B cell (primary cell): ENCODE measurements at regions not wholly inside any gene's neighbourhood (a gene's known extent, or its start where the extent isn't known, plus 50 kb on each side); places are given as distances from the start of the nearest gene placed in this dataset.

Experiments
- EZH2 ChIP-seq: IDR thresholded peaks from 2 replicates; pipeline ENCODE4 v1.6.1; 2012; ENCODE audit warnings: borderline replicate concordance, low read depth, mild to moderate bottlenecking, moderate library complexity, low read length; ENCODE audit not compliant: insufficient read depth, poor library complexity, severe bottlenecking
- TF ChIP-seq, protein P1 (sequence below): fragments of 200-600 bp; IDR thresholded peaks from one replicate; pipeline ENCODE4 v1.8.0; 2022; ENCODE audit warnings: antibody characterized with exemption, mild to moderate bottlenecking

DNA sequence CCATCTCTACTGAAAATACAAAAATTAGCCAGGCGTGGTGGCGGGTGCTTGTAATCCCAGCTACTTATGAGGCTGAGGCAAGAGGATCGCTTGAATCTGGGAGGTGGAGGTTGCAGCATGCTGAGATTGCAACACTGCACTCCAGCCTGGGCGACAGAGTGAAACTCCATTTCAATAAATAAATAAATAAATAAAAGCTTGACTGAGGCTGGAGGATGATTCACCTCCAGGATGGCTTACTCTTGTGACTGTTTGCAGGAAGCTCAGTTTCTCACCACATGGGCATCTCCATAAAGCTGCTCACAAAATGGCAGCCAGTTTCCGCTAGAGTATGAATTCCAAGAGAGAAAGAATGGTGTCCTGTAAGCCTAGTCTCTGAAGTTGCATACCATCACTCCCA lies 191.7 kb upstream of the EDNRA start:
- TF ChIP-seq, protein P1, sequence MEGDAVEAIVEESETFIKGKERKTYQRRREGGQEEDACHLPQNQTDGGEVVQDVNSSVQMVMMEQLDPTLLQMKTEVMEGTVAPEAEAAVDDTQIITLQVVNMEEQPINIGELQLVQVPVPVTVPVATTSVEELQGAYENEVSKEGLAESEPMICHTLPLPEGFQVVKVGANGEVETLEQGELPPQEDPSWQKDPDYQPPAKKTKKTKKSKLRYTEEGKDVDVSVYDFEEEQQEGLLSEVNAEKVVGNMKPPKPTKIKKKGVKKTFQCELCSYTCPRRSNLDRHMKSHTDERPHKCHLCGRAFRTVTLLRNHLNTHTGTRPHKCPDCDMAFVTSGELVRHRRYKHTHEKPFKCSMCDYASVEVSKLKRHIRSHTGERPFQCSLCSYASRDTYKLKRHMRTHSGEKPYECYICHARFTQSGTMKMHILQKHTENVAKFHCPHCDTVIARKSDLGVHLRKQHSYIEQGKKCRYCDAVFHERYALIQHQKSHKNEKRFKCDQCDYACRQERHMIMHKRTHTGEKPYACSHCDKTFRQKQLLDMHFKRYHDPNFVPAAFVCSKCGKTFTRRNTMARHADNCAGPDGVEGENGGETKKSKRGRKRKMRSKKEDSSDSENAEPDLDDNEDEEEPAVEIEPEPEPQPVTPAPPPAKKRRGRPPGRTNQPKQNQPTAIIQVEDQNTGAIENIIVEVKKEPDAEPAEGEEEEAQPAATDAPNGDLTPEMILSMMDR = no peak
- TF ChIP-seq EZH2 = no peak
